Esophagus muscularis mucosa (tissue), 4 donors: ENCODE measurements at regions not wholly inside any gene's neighbourhood (a gene's known extent, or its start where the extent isn't known, plus 50 kb on each side); places are given as distances from the start of the nearest gene placed in this dataset.

Experiments
- CTCF ChIP-seq, 3 experiments: fragments of 200-600 bp in 2 of 3; fragments of 450-650 bp in 1 of 3; sonication (generic) in 2 of 3; IDR thresholded peaks; one replicate each; pipeline ENCODE4 v1.5.1; 2017 to 2019; ENCODE audit warnings: antibody characterized with exemption in 3 of 3, mild to moderate bottlenecking in 2 of 3, moderate library complexity in 1 of 3
- EP300 ChIP-seq: sonication (generic); formaldehyde crosslinking; IDR thresholded peaks from one replicate; pipeline ENCODE4 v1.6.1; 2017; ENCODE audit warnings: antibody characterized with exemption
- POLR2A ChIP-seq: fragments of 450-650 bp; IDR thresholded peaks from one replicate; pipeline ENCODE4 v1.6.1; 2017; ENCODE audit warnings: antibody characterized with exemption, moderate library complexity, mild to moderate bottlenecking, low read depth
- POLR2AphosphoS5 ChIP-seq, 2 donors: sonication (generic); formaldehyde crosslinking; IDR thresholded peaks; one replicate each; pipeline ENCODE4 v1.6.1; 2017; ENCODE audit warnings: antibody characterized with exemption in 2 of 2

GRCh38 chr7:88460650-88461049 lies 154.0 kb upstream of the STEAP4 start:
- no peak for TF ChIP-seq CTCF (IDR thresholded peaks at IDR 0.05)
- TF ChIP-seq POLR2A = no peak
- no peak for TF ChIP-seq POLR2AphosphoS5 (IDR thresholded peaks at IDR 0.05)
- no peak for TF ChIP-seq EP300
